ENCODE measurements at regions not wholly inside any gene's neighbourhood (a gene's known extent, or its start where the extent isn't known, plus 50 kb on each side); places are given as distances from the start of the nearest gene placed in this dataset.
A peak's percentile ranks its signal among the peaks of the same experiment; 100 is the strongest.

DNA sequence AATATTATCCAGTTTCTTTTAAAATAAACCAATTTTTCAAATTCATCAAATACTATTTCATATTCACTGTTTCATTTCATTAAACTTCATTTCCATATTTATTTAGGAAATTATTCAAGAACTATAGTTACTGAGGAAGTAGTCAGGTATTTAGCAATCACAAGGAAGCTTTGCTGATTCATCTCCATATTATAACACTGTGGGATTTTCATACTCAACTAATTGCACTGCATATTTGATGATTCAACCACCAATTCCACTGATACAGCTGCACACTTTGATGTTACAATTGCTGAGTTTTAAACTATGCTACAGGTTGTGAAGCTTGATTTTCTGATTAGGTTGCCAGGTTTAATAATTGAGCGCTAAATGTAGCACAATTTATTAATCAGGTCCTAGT, 556.8 kb upstream of the SLITRK1 start:
- DNase-seq = no peak
- in situ Hi-C loops (cut with MboI; ENCODE audit: low pct_unique_long_range_greater_than_20kb, low sequenced_read_pairs) = no loop called here

DNA sequence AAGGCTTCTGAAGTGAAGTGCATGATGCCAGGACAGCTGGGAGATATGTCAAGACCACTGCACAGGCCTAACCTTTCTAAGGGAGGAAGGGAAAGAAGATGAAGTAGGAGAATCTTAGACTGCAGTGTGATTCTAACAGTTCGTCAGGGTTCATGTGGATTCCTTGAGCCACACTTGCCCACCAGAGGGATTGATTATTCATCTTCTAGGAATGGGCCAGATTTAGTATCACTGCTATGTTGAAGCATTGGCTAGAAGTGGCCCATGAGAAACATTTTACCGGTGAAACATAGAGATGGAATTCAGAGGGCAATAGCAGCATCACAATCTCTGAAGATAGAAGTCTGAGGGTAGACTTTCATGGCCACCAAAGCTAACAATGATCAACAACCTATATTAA, 550.8 kb upstream of the SLITRK1 start:
- no peak for DNase-seq
- in situ Hi-C loops (cut with MboI; ENCODE audit: low pct_unique_long_range_greater_than_20kb, low sequenced_read_pairs) = no loop called here

DNA sequence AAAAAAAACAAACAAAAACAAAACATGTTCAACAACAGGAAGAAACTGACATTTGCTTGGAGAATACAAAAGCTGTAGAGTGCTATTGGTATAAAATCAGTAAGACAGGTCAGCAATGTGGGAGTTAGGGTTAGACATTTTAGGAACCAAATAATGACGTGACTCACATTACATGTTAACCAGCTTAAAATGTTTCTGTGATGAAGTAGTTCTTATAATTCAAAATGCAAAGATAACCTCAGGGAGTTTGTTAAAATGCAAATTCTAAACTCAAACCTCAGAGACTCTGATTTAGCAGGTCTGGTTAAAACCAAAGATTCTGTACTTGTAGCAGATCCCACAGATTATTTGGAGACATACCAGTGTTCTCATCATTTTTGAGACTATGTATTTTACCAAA, 549.4 kb upstream of the SLITRK1 start:
- DNase-seq = no peak
- in situ Hi-C loops (cut with MboI; ENCODE audit: low pct_unique_long_range_greater_than_20kb, low sequenced_read_pairs) = no loop called here

DNA sequence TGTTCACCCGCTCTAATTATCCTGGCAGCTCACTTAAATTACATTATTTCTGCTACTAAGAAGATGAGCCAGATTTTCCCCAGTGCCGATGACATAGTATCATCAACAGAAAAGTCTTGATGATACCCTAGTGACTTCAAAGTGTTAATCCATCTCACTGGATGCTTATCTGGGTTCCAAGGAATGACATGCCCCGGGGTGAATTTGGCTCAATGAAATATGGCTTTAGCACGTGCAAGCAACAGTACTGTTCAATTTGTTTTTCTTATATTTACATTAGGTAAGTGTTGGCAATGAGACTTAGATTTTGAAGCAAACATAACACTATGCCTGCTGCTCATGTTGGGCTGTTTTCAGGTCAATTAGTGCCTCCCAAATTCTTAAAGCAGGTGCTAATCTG, 548.2 kb upstream of the SLITRK1 start:
- in situ Hi-C loops (cut with MboI; ENCODE audit: low pct_unique_long_range_greater_than_20kb, low sequenced_read_pairs) = no loop called here
- DNase-seq = no peak

GRCh38 chr13:84430015-84430414, 547.7 kb upstream of the SLITRK1 start:
- no peak for DNase-seq
- in situ Hi-C loops (cut with MboI; ENCODE audit: low pct_unique_long_range_greater_than_20kb, low sequenced_read_pairs) = no loop called here

- in situ Hi-C loops (cut with MboI; ENCODE audit: low pct_unique_long_range_greater_than_20kb, low sequenced_read_pairs) = no loop called here
- no peak for DNase-seq
Observed at GRCh38 chr13:84418041-84418440, 535.8 kb upstream of the SLITRK1 start.

- in situ Hi-C loops (cut with MboI; ENCODE audit: low pct_unique_long_range_greater_than_20kb, low sequenced_read_pairs) = no loop called here
- DNase-seq = no peak
Observed at GRCh38 chr13:84417416-84417815, 535.1 kb upstream of the SLITRK1 start.

- DNase-seq = no peak
- in situ Hi-C loops (cut with MboI; ENCODE audit: low pct_unique_long_range_greater_than_20kb, low sequenced_read_pairs) = no loop called here
Observed at GRCh38 chr13:84413016-84413415, 530.7 kb upstream of the SLITRK1 start.

- no peak for DNase-seq
- in situ Hi-C loops (cut with MboI; ENCODE audit: low pct_unique_long_range_greater_than_20kb, low sequenced_read_pairs) = no loop called here
Observed at GRCh38 chr13:84405286-84405685, 523.0 kb upstream of the SLITRK1 start.

DNA sequence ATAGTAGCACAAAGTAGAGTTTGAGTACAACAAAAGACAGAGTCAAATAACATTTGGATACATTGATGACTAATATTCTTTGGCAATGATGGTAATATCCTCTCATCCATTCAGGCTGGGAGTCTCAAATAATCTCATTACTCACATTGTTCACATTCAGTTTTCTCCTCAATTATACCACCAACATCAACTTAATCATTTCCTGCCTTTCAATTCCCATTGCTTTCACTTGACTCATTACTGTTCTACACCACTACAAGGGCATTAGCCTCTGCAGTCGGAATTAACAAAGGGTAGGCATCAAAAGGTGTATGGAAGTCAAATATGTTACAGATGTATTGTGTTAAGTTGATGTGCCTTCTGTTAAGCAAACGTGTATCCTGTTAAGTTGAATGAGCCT, 518.4 kb upstream of the SLITRK1 start:
- in situ Hi-C loops (cut with MboI; ENCODE audit: low pct_unique_long_range_greater_than_20kb, low sequenced_read_pairs) = no loop called here
- no peak for DNase-seq

- in situ Hi-C loops (cut with MboI; ENCODE audit: low pct_unique_long_range_greater_than_20kb, low sequenced_read_pairs) = no loop called here
- peak; percentile 9 for DNase-seq
Observed at GRCh38 chr13:84399320-84400085, 517.2 kb upstream of the SLITRK1 start.

DNA sequence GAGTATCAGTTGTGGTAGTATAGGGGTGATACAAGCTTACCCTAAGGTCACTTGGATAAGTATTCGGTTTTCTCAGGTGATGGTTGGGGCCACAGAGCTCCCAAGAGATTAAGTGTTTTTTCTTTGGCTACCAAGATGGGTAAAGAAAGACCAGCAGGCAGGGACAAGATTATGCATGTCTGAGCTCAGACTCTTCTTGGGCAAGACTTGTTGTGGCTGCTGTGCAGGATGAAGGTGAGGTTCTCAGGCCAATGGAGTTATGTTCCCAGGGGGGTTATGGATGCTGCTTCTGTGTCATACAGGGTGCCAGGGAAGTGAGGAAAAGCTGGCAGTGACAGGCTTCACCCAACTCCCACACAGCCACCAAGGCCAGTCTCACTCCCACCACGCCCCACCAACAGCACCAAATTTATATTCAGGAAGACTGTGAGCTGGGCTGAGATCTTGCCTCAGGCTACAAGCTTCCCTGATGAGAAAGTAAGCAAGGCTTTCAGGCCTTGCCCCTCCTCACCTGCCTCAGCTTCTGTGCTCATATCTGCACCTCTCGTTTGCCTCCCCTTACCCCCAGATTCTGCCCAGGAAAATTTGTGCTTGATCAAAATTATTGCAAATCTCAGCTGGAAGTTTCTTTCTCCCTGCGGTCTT, 511.8 kb upstream of the SLITRK1 start:
- no peak for DNase-seq
- in situ Hi-C loops (cut with MboI; ENCODE audit: low pct_unique_long_range_greater_than_20kb, low sequenced_read_pairs) = no loop called here

DNA sequence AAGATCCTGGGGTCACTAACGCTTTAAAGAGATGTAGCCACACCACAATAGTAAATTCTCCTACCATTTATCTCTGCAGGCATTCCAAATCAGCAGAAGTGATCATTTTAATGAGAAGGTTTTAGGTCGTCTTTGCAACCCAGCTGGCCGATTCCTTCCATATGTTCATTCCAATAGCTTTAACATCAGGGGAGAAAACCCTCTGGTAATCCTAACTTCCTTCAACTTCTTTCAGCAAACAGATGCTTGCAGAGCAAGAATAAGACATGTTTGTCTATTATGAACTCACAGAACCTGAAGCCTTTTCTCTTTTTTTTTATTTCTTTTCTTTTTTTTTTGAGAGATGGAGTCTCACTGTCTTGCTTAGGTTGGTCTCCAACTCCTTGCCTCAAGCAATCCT, 498.6 kb upstream of the SLITRK1 start:
- in situ Hi-C loops (cut with MboI; ENCODE audit: low pct_unique_long_range_greater_than_20kb, low sequenced_read_pairs) = no loop called here
- no peak for DNase-seq

- DNase-seq = no peak
- in situ Hi-C loops (cut with MboI; ENCODE audit: low pct_unique_long_range_greater_than_20kb, low sequenced_read_pairs) = no loop called here
Observed at GRCh38 chr13:84377106-84377505, 494.8 kb upstream of the SLITRK1 start.

- no peak for DNase-seq
- in situ Hi-C loops (cut with MboI; ENCODE audit: low pct_unique_long_range_greater_than_20kb, low sequenced_read_pairs) = no loop called here
Observed at GRCh38 chr13:84366506-84366905, 484.2 kb upstream of the SLITRK1 start.

GRCh38 chr13:84362777-84363176, 480.5 kb upstream of the SLITRK1 start:
- no peak for DNase-seq
- in situ Hi-C loops (cut with MboI; ENCODE audit: low pct_unique_long_range_greater_than_20kb, low sequenced_read_pairs) = no loop called here

DNA sequence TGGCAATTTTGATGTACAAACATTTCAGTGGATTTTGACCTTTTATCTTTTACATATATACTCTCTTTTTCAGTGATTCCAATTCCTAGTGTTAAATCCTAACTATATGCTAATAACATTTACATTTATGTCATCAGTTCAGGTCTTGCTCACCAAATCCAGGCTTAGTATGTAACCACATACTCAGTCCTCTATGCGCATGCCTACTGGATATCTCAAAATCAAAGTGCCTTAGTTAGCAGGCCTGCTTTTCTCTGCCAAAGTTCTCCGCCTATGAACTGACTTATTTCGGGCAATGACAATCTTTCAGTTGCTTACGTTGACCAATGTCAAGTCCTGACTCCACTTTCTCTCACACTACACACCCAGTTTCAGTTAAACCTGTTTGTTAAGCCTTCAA, 478.5 kb upstream of the SLITRK1 start:
- no peak for DNase-seq
- in situ Hi-C loops (cut with MboI; ENCODE audit: low pct_unique_long_range_greater_than_20kb, low sequenced_read_pairs) = no loop called here

GRCh38 chr13:84358601-84359000, 476.3 kb upstream of the SLITRK1 start:
- DNase-seq = no peak
- in situ Hi-C loops (cut with MboI; ENCODE audit: low pct_unique_long_range_greater_than_20kb, low sequenced_read_pairs) = no loop called here

DNA sequence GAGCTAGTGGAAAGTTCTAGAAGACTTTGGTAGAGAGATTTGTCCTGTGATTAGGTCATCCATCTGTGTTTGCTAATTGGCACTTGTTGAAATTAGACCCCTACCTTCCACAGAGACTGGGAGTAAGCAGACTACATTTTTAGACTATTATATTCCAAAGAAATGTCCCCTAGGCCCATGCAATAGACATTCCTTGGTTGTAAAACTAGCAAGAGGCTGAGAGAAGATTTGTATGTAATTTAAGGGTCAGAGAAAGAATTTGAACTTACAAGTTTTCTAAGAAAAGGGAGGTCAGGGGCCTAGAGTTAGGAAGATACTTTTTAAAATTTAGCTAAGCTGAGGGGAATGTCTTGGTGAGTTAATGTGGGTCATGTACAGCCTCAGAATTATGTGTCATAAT, 470.7 kb upstream of the SLITRK1 start:
- DNase-seq = no peak
- in situ Hi-C loops (cut with MboI; ENCODE audit: low pct_unique_long_range_greater_than_20kb, low sequenced_read_pairs) = no loop called here

- DNase-seq = no peak
- in situ Hi-C loops (cut with MboI; ENCODE audit: low pct_unique_long_range_greater_than_20kb, low sequenced_read_pairs) = no loop called here
Observed at GRCh38 chr13:84339456-84339855, 457.2 kb upstream of the SLITRK1 start.

- no peak for DNase-seq
- in situ Hi-C loops (cut with MboI; ENCODE audit: low pct_unique_long_range_greater_than_20kb, low sequenced_read_pairs) = no loop called here
Observed at GRCh38 chr13:84332346-84332745, 450.1 kb upstream of the SLITRK1 start.

Measured in KBM-7 (cell line).